Mesendoderm (in vitro differentiated cells): ENCODE measurements at regions not wholly inside any gene's neighbourhood (a gene's known extent, or its start where the extent isn't known, plus 50 kb on each side); places are given as distances from the start of the nearest gene placed in this dataset.

Source experiments
- DNase-seq: peaks from one replicate; pipeline ENCODE4 v3.0.0; 2013
- H2AK5ac ChIP-seq: 2 replicates; pipeline ENCODE4 v1.6.1; 2013; ENCODE audit warnings: low read length, inconsistent platforms
- H2BK120ac ChIP-seq: 2 replicates; pipeline ENCODE4 v1.6.1; 2013; ENCODE audit warnings: low read depth, mild to moderate bottlenecking, low read length, moderate library complexity, mixed read lengths
- H2BK15ac ChIP-seq: replicated peaks from 2 replicates; pipeline ENCODE4 v1.6.1; 2013; ENCODE audit warnings: low read depth, mild to moderate bottlenecking, moderate library complexity
- H2BK5ac ChIP-seq: 2 replicates; pipeline ENCODE4 v1.6.1; 2013; ENCODE audit warnings: low read length, inconsistent platforms
- H3K18ac ChIP-seq: 2 replicates; pipeline ENCODE4 v1.6.1; 2013; ENCODE audit warnings: mild to moderate bottlenecking, low read length, mixed read lengths
- H3K23ac ChIP-seq: one replicate; pipeline ENCODE4 v1.6.1; 2013; ENCODE audit warnings: low read length
- H3K27ac ChIP-seq: 2 replicates; pipeline ENCODE4 v1.5.1; 2013; ENCODE audit warnings: low read depth, mild to moderate bottlenecking, inconsistent platforms, low read length, moderate library complexity
- H3K27me3 ChIP-seq: 2 replicates; pipeline ENCODE4 v1.6.1; 2013; ENCODE audit warnings: low read length, control low read depth, mild to moderate bottlenecking, inconsistent platforms; ENCODE audit not compliant: insufficient read depth, poor library complexity
- H3K36me3 ChIP-seq: 2 replicates; pipeline ENCODE4 v1.6.1; 2013; ENCODE audit warnings: low read length, inconsistent platforms; ENCODE audit not compliant: control insufficient read depth, insufficient read depth
- H3K4ac ChIP-seq: one replicate; pipeline ENCODE4 v1.6.1; 2013; ENCODE audit warnings: low read depth, mild to moderate bottlenecking, low read length, moderate library complexity
- H3K4me1 ChIP-seq: 2 replicates; pipeline ENCODE4 v1.6.1; 2013; ENCODE audit warnings: low read depth, low read length, inconsistent platforms; ENCODE audit not compliant: control insufficient read depth
- H3K4me2 ChIP-seq: 2 replicates; pipeline ENCODE4 v1.6.1; 2013; ENCODE audit warnings: low read length
- H3K4me3 ChIP-seq: 2 replicates; pipeline ENCODE4 v1.5.1; 2013; ENCODE audit warnings: mild to moderate bottlenecking, low read length
- H3K56ac ChIP-seq: one replicate; pipeline ENCODE4 v1.6.1; 2013; ENCODE audit warnings: low read length
- H3K79me1 ChIP-seq: 2 replicates; pipeline ENCODE4 v1.6.1; 2013; ENCODE audit warnings: low read length, inconsistent platforms
- H3K79me2 ChIP-seq: 2 replicates; pipeline ENCODE4 v1.6.1; 2013; ENCODE audit warnings: mild to moderate bottlenecking, low read length; ENCODE audit not compliant: control insufficient read depth, insufficient read depth
- H3K9ac ChIP-seq: 2 replicates; pipeline ENCODE4 v1.6.1; 2013; ENCODE audit warnings: low read length, inconsistent platforms
- H4K5ac ChIP-seq: one replicate; pipeline ENCODE4 v1.6.1; 2013; ENCODE audit warnings: low read length
- H4K8ac ChIP-seq: one replicate; pipeline ENCODE4 v1.6.1; 2013; ENCODE audit warnings: low read depth, mild to moderate bottlenecking, control low read depth, low read length, moderate library complexity
- WGBS: extraction: QIAGEN DNeasy Blood & Tissue Kit; methylation state at CpG from one replicate; pipeline ENCODE4 v1.1.7; 2013; ENCODE audit warnings: low lambda C conversion rate, missing lambda C conversion rate; ENCODE audit not compliant: insufficient coverage; ENCODE audit errors: extremely low coverage; 5-methylcytosine and 5-hydroxymethylcytosine counted together

DNA sequence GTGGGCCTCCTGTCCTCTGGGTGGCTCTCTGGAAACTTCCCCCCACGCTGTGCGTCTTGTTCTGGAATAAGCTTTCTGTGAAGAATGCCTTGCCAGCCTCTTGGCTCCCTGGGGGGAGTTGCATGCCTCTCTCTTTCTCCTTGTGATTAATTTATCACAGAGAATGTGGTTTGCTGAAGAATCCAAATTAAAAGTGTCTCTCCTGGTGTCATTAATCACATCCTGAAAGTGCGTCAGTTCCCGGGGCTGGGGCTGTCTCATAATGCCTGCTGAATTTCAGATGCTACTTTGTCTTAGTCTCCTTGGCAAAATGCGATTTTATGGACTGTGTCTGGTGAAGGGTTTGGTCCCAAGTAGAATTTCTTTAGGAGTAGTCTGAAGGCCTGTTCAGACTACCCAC lies 787.7 kb upstream of the TMEM132C start:
- no peak overlapping the region for H3K4ac ChIP-seq
- no peak overlapping the region for H3K56ac ChIP-seq
- no peak overlapping the region for H3K18ac ChIP-seq
- H3K23ac ChIP-seq: no peak overlapping the region
- H3K79me1 ChIP-seq: no peaks in the 10 kb centered on the region
- H3K9ac ChIP-seq: no peak overlapping the region
- no peaks in the 10 kb centered on the region for H3K4me1 ChIP-seq
- H4K5ac ChIP-seq: no peak overlapping the region
- no peak overlapping the region for H3K27ac ChIP-seq
- no peak overlapping the region for H2BK120ac ChIP-seq
- WGBS: no CpG with 5 or more reads among the region's 5 CpGs
- H2AK5ac ChIP-seq: no peak overlapping the region
- no peak overlapping the region for H3K4me3 ChIP-seq
- H2BK5ac ChIP-seq: no peak overlapping the region
- H3K79me2 ChIP-seq: no peaks in the 10 kb centered on the region
- H4K8ac ChIP-seq: no peak overlapping the region
- DNase-seq: no peak
- H3K27me3 ChIP-seq: no peaks in the 10 kb centered on the region
- no peak overlapping the region for H3K4me2 ChIP-seq
- no peak overlapping the region for H2BK15ac ChIP-seq
- H3K36me3 ChIP-seq: no peaks in the 10 kb centered on the region

GRCh38 chr12:127480775-127481314 lies 786.1 kb upstream of the TMEM132C start:
- Histone ChIP-seq H2BK15ac (no peak overlapping the region), H3K4me2 (no peak overlapping the region), H3K27me3 (no peaks in the 10 kb centered on the region), H3K36me3 (no peaks in the 10 kb centered on the region), H3K4me1 (no peaks in the 10 kb centered on the region), H2BK120ac (no peak overlapping the region), H2BK5ac (no peak overlapping the region), H3K79me2 (no peaks in the 10 kb centered on the region), H3K56ac (no peak overlapping the region), H3K79me1 (no peaks in the 10 kb centered on the region), H2AK5ac (no peak overlapping the region), H3K4me3 (no peak overlapping the region), H3K27ac (no peak overlapping the region), H3K4ac (no peak overlapping the region), H4K8ac (no peak overlapping the region), H3K18ac (no peak overlapping the region), H3K9ac (no peak overlapping the region), H4K5ac (no peak overlapping the region), H3K23ac (no peak overlapping the region)
- WGBS: no CpG with 5 or more reads among the region's 5 CpGs
- no peak for DNase-seq

GRCh38 chr12:127482950-127483349 lies 784.0 kb upstream of the TMEM132C start:
- Histone ChIP-seq H3K18ac (no peak overlapping the region), H3K4ac (no peak overlapping the region), H3K79me1 (no peaks in the 10 kb centered on the region), H2BK120ac (no peak overlapping the region), H3K23ac (no peak overlapping the region), H2BK15ac (no peak overlapping the region), H3K36me3 (no peaks in the 10 kb centered on the region), H4K8ac (no peak overlapping the region), H3K4me3 (no peak overlapping the region), H3K79me2 (no peaks in the 10 kb centered on the region), H4K5ac (no peak overlapping the region), H3K27ac (no peak overlapping the region), H3K4me2 (no peak overlapping the region), H3K4me1 (no peaks in the 10 kb centered on the region), H3K9ac (no peak overlapping the region), H3K56ac (no peak overlapping the region), H2BK5ac (no peak overlapping the region), H3K27me3 (no peaks in the 10 kb centered on the region), H2AK5ac (no peak overlapping the region)
- DNase-seq: no peak
- WGBS: no CpG with 5 or more reads among the region's 11 CpGs

DNA sequence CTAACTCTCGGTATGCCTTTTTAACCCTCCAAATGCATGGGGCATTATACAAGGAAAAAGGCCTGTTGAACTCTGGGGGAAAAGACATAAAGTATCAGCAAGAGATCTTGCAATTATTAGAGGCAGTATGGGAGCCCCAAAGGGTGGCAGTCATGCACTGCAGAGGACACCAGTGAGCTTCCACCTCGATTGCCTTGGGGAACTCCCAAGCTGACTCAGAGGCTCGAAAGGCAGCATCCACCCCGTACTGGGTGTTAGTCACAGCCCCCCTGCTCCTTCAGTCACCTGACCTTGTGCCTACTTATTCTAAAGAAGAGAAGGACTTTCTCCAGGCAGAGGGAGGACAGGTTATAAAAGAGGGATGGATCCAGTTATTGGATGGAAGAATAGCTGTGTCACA lies 781.4 kb upstream of the TMEM132C start:
- H2BK5ac ChIP-seq: no peak overlapping the region
- no peaks in the 10 kb centered on the region for H3K79me1 ChIP-seq
- no peak overlapping the region for H3K4me2 ChIP-seq
- no peak overlapping the region for H2AK5ac ChIP-seq
- no peak overlapping the region for H2BK120ac ChIP-seq
- no peaks in the 10 kb centered on the region for H3K4me1 ChIP-seq
- no peak overlapping the region for H3K4ac ChIP-seq
- no peaks in the 10 kb centered on the region for H3K79me2 ChIP-seq
- H2BK15ac ChIP-seq: no peak overlapping the region
- no peak overlapping the region for H3K9ac ChIP-seq
- no peaks in the 10 kb centered on the region for H3K36me3 ChIP-seq
- H4K5ac ChIP-seq: no peak overlapping the region
- no peak overlapping the region for H3K23ac ChIP-seq
- H3K27ac ChIP-seq: no peak overlapping the region
- no peak overlapping the region for H3K4me3 ChIP-seq
- H3K56ac ChIP-seq: no peak overlapping the region
- no peaks in the 10 kb centered on the region for H3K27me3 ChIP-seq
- peak; percentile 40 for DNase-seq
- no peak overlapping the region for H3K18ac ChIP-seq
- WGBS: no CpG with 5 or more reads among the region's 4 CpGs
- no peak overlapping the region for H4K8ac ChIP-seq

GRCh38 chr12:127487031-127487430 lies 779.9 kb upstream of the TMEM132C start:
- H3K79me1 ChIP-seq: no peaks in the 10 kb centered on the region
- no peak overlapping the region for H3K18ac ChIP-seq
- no peaks in the 10 kb centered on the region for H3K27me3 ChIP-seq
- no peaks in the 10 kb centered on the region for H3K36me3 ChIP-seq
- H2BK120ac ChIP-seq: no peak overlapping the region
- H4K8ac ChIP-seq: no peak overlapping the region
- H2BK15ac ChIP-seq: no peak overlapping the region
- no peak overlapping the region for H4K5ac ChIP-seq
- H3K23ac ChIP-seq: no peak overlapping the region
- no peak overlapping the region for H2BK5ac ChIP-seq
- DNase-seq: no peak
- H3K4me1 ChIP-seq: no peaks in the 10 kb centered on the region
- no CpG with 5 or more reads among the region's 1 CpG for WGBS
- no peak overlapping the region for H3K56ac ChIP-seq
- H3K4me2 ChIP-seq: no peak overlapping the region
- no peak overlapping the region for H3K9ac ChIP-seq
- H3K4me3 ChIP-seq: no peak overlapping the region
- H3K79me2 ChIP-seq: no peaks in the 10 kb centered on the region
- H2AK5ac ChIP-seq: no peak overlapping the region
- no peak overlapping the region for H3K27ac ChIP-seq
- H3K4ac ChIP-seq: no peak overlapping the region

GRCh38 chr12:127489061-127489460 lies 777.9 kb upstream of the TMEM132C start:
- Histone ChIP-seq H3K9ac (no peak overlapping the region), H3K4me3 (no peak overlapping the region), H3K79me1 (no peaks in the 10 kb centered on the region), H3K4ac (no peak overlapping the region), H3K18ac (no peak overlapping the region), H3K56ac (no peak overlapping the region), H3K27me3 (no peaks in the 10 kb centered on the region), H2BK5ac (no peak overlapping the region), H3K4me1 (no peaks in the 10 kb centered on the region), H4K8ac (no peak overlapping the region), H2AK5ac (no peak overlapping the region), H2BK120ac (no peak overlapping the region), H2BK15ac (no peak overlapping the region), H4K5ac (no peak overlapping the region), H3K23ac (no peak overlapping the region), H3K36me3 (no peaks in the 10 kb centered on the region), H3K4me2 (no peak overlapping the region), H3K27ac (no peak overlapping the region), H3K79me2 (no peaks in the 10 kb centered on the region)
- DNase-seq: peak; percentile 7
- no CpG with 5 or more reads among the region's 6 CpGs for WGBS
